ENCODE measurements at regions not wholly inside any gene's neighbourhood (a gene's known extent, or its start where the extent isn't known, plus 50 kb on each side); places are given as distances from the start of the nearest gene placed in this dataset.

- H3K4me3 ChIP-seq (ENCODE audit: low read depth, low read length): no peak overlapping the region
- H3K27me3 ChIP-seq: no peaks in the 10 kb centered on the region
- H3K9me3 ChIP-seq: no peaks in the 10 kb centered on the region
- TF ChIP-seq CTCF (IDR thresholded peaks at IDR 0.05; ENCODE audit: low read depth, low read length): no peak
- no peaks in the 10 kb centered on the region for H3K4me1 ChIP-seq
- no peaks in the 10 kb centered on the region for H3K36me3 ChIP-seq
- DNase-seq: no peak
Observed at GRCh38 chr7:21071561-21072501, 285.1 kb upstream of the SP8 start.

DNA sequence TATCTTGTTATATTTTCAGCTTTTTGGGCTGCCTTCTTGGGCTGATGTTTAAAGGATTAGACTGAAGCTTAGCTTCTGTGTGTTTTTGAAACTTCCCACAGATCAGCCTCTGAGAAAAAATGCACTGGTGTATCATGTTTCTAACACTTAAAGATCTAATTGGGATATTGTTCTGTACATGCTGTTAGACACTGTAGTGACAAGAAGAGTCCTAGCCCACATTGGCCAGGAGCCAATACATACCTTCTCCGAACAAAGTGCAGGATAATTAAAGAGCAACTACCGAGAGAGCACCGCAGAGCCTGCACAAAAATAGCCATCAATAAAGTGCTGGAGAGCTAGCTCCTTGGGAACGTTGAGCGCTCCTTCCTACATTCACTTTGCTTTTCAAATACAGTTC, 289.4 kb upstream of the SP8 start:
- no peaks in the 10 kb centered on the region for H3K36me3 ChIP-seq
- H3K9me3 ChIP-seq: no peaks in the 10 kb centered on the region
- no peak overlapping the region for H3K4me3 ChIP-seq (ENCODE audit: low read depth, low read length)
- H3K27me3 ChIP-seq: no peaks in the 10 kb centered on the region
- H3K4me1 ChIP-seq: no peaks in the 10 kb centered on the region
- DNase-seq: no peak
- TF ChIP-seq CTCF (IDR thresholded peaks at IDR 0.05; ENCODE audit: low read depth, low read length): no peak

DNA sequence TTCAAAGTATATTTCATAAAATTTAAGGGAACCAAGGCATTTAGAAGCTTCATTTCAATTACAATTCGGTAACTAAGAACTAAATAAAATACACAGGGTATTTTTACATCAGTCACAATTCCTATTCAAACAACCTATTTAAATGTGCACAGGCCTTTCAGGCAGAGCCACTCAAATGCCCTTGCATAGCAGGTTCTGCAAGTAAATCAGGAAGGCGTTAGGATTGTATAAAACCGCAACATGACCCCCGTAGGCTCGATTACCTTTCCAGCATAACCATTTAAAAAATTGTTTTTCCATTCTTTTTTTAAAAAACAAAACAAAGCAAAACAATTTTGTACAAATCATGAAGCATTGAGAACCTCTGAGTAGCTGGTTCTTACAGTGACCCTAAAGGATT, 289.9 kb upstream of the SP8 start:
- Histone ChIP-seq H3K27me3 (no peaks in the 10 kb centered on the region), H3K9me3 (no peaks in the 10 kb centered on the region), H3K36me3 (no peaks in the 10 kb centered on the region), H3K4me1 (no peaks in the 10 kb centered on the region), H3K4me3 (ENCODE audit: low read depth, low read length) (no peak overlapping the region)
- no peak for TF ChIP-seq CTCF (IDR thresholded peaks at IDR 0.05; ENCODE audit: low read depth, low read length)
- no peak for DNase-seq

DNA sequence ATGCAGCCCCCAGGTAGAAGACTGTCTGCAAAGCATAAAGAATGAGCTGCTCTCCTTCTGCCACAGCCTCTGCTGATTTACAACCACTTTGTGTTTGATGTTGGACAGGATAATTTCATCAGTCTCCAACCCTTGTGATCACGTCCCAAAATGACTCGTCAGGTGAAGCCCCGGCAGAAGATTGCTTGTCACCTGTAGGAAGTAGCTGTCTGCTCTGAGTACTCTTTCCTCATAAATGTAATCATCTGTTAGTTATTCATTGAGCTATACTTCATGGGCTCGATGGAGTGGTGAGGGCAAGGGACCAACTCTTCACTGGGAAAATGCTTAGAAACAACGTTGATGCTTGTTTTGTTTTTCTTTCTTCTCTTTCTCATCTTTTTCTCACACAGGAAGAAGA, 290.9 kb upstream of the SP8 start:
- TF ChIP-seq CTCF (IDR thresholded peaks at IDR 0.05; ENCODE audit: low read depth, low read length): no peak

DNA sequence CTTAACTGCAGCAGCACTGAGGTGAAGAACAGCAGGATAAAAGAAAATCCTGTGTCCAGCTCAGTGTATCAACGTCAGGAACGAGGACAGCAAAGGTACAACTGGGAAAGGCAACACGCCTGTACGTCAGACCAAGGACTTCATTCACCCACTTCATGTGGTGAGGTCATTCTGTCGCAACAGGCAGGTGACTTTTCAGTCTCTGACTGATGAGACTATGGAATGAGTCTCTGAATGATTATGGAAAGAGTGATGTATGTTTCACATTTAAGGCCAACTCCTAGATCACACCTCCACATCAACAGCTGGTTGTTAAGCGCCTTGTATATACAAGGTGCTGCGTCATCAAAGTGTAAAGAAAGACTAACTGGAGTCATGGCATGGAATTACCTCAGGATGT, 297.6 kb upstream of the SP8 start:
- no peak for DNase-seq
- Histone ChIP-seq H3K9me3 (no peaks in the 10 kb centered on the region), H3K27me3 (no peaks in the 10 kb centered on the region), H3K4me3 (ENCODE audit: low read depth, low read length) (no peak overlapping the region), H3K36me3 (no peaks in the 10 kb centered on the region), H3K4me1 (no peaks in the 10 kb centered on the region)
- TF ChIP-seq CTCF (IDR thresholded peaks at IDR 0.05; ENCODE audit: low read depth, low read length): no peak

More for the DNA sequence above, 290.9 kb upstream of the SP8 start:
- DNase-seq: no peak
- no peak overlapping the region for H3K4me3 ChIP-seq (ENCODE audit: low read depth, low read length)
- no peaks in the 10 kb centered on the region for H3K27me3 ChIP-seq
- no peaks in the 10 kb centered on the region for H3K36me3 ChIP-seq
- no peaks in the 10 kb centered on the region for H3K9me3 ChIP-seq
- no peaks in the 10 kb centered on the region for H3K4me1 ChIP-seq

DNA sequence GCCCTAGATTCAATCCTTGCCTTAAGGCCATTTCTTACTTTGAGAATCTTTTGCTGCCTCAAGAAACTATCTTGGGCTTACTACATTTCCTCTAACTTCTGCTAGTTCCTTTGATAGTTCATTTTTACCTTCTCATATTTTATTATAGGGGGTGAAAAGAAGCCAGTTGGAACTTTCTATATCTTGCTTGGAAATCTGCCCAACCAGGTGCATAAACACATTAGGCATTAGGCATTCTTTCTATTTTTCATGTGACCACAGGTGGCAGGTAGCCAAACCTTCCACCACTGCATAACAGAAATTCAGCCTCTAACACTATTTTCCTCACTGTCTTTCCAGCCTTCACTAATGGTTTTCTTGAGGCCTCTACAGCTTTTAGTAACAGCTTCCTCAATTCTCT, 300.0 kb upstream of the SP8 start:
- DNase-seq: no peak
- no peaks in the 10 kb centered on the region for H3K27me3 ChIP-seq
- no peak for TF ChIP-seq CTCF (IDR thresholded peaks at IDR 0.05; ENCODE audit: low read depth, low read length)
- no peaks in the 10 kb centered on the region for H3K4me1 ChIP-seq
- no peaks in the 10 kb centered on the region for H3K36me3 ChIP-seq
- no peaks in the 10 kb centered on the region for H3K9me3 ChIP-seq
- H3K4me3 ChIP-seq (ENCODE audit: low read depth, low read length): no peak overlapping the region

Measured in BE2C (cell line).